ENCODE measurements at regions not wholly inside any gene's neighbourhood (a gene's known extent, or its start where the extent isn't known, plus 50 kb on each side); places are given as distances from the start of the nearest gene placed in this dataset.

DNA sequence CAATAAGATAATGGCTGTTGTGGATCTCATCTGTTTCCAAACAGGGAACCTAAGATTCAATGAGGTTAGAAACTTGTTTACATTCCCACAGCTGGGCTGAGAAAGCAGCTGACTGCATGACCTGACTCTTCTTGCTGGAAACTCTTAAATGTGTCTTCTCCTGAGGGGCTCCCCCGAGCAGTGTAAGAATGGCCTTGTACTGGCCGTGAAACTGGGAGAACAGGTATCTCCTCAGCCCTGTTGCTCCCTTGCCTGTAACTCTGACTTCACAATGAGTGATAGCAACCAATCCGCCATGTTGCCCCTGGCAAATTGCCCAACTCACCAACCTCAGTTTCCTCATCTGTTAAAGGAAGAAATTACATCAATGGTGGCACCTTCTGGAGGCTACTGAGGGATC lies 59.1 kb upstream of the CCL2 start:
- TF ChIP-seq CTCF (IDR thresholded peaks at IDR 0.05; ENCODE audit: borderline replicate concordance, extremely low read depth, insufficient read depth), result no peak
- Histone ChIP-seq H3K36me3 (ENCODE audit: control insufficient read depth in 2 of 3, insufficient read depth in 3 of 3, low read length in 3 of 3) (no peaks in the 10 kb centered on the region), H3K9ac (ENCODE audit: low read length in 3 of 3) (no peak overlapping the region), H3K9me3 (ENCODE audit: control insufficient read depth in 2 of 3, insufficient read depth in 1 of 3, low read length in 3 of 3) (no peaks in the 10 kb centered on the region), H3K27ac (ENCODE audit: low read depth in 2 of 2, low read length in 2 of 2) (no peak overlapping the region), H3K27me3 (ENCODE audit: control insufficient read depth, insufficient read depth, low read length) (no peaks in the 10 kb centered on the region), H3K4me3 (ENCODE audit: low read length in 3 of 3) (no peak overlapping the region), H3K4me1 (ENCODE audit: control insufficient read depth in 2 of 3, insufficient read depth in 2 of 3, low read depth in 1 of 3, low read length in 3 of 3) (no peaks in the 10 kb centered on the region)
- FAIRE-seq, result no peak
- intact Hi-C loops (cut with DNase I), result loop anchor here (5.0 kb wide), 1 partner anchor 166 kb away; the partner anchor contains the start of gene CCL1
- DNase-seq, result no peak

- H3K4me3 ChIP-seq (ENCODE audit: low read length in 3 of 3), result no peak overlapping the region
- intact Hi-C loops (cut with DNase I), result loop anchor here (5.0 kb wide), 1 partner anchor 164 kb away; the partner anchor contains the start of gene CCL1
- H3K9ac ChIP-seq (ENCODE audit: low read length in 3 of 3), result no peak overlapping the region
- H3K9me3 ChIP-seq (ENCODE audit: control insufficient read depth in 2 of 3, insufficient read depth in 1 of 3, low read length in 3 of 3), result no peaks in the 10 kb centered on the region
- no peaks in the 10 kb centered on the region for H3K27me3 ChIP-seq (ENCODE audit: control insufficient read depth, insufficient read depth, low read length)
- TF ChIP-seq CTCF (IDR thresholded peaks at IDR 0.05; ENCODE audit: borderline replicate concordance, extremely low read depth, insufficient read depth), result no peak
- H3K36me3 ChIP-seq (ENCODE audit: control insufficient read depth in 2 of 3, insufficient read depth in 3 of 3, low read length in 3 of 3), result no peaks in the 10 kb centered on the region
- no peak for FAIRE-seq
- no peaks in the 10 kb centered on the region for H3K4me1 ChIP-seq (ENCODE audit: control insufficient read depth in 2 of 3, insufficient read depth in 2 of 3, low read depth in 1 of 3, low read length in 3 of 3)
- H3K27ac ChIP-seq (ENCODE audit: low read depth in 2 of 2, low read length in 2 of 2), result no peak overlapping the region
- no peak for DNase-seq
Measured at GRCh38 chr17:34198519-34198918, 56.6 kb upstream of the CCL2 start.

- no peak for TF ChIP-seq CTCF (IDR thresholded peaks at IDR 0.05; ENCODE audit: borderline replicate concordance, extremely low read depth, insufficient read depth)
- intact Hi-C loops (cut with DNase I), result loop anchor here (5.0 kb wide), 1 partner anchor 163 kb away; the partner anchor contains the start of gene CCL1
- no peaks in the 10 kb centered on the region for H3K36me3 ChIP-seq (ENCODE audit: control insufficient read depth in 2 of 3, insufficient read depth in 3 of 3, low read length in 3 of 3)
- no peak overlapping the region for H3K4me3 ChIP-seq (ENCODE audit: low read length in 3 of 3)
- H3K9ac ChIP-seq (ENCODE audit: low read length in 3 of 3), result no peak overlapping the region
- H3K9me3 ChIP-seq (ENCODE audit: control insufficient read depth in 2 of 3, insufficient read depth in 1 of 3, low read length in 3 of 3), result no peaks in the 10 kb centered on the region
- FAIRE-seq (no peak), DNase-seq (no peak)
- H3K27me3 ChIP-seq (ENCODE audit: control insufficient read depth, insufficient read depth, low read length), result no peaks in the 10 kb centered on the region
- H3K27ac ChIP-seq (ENCODE audit: low read depth in 2 of 2, low read length in 2 of 2), result no peak overlapping the region
- no peaks in the 10 kb centered on the region for H3K4me1 ChIP-seq (ENCODE audit: control insufficient read depth in 2 of 3, insufficient read depth in 2 of 3, low read depth in 1 of 3, low read length in 3 of 3)
Measured at GRCh38 chr17:34199454-34199853, 55.6 kb upstream of the CCL2 start.

Measured in kidney (tissue), 13 donors.